Lower leg skin (tissue), 3 donors: ENCODE measurements at regions not wholly inside any gene's neighbourhood (a gene's known extent, or its start where the extent isn't known, plus 50 kb on each side); places are given as distances from the start of the nearest gene placed in this dataset.

Source experiments
- CTCF ChIP-seq, 3 donors: fragments of 450-650 bp; IDR thresholded peaks; one replicate each; pipeline ENCODE4 v1.5.1; 2016; ENCODE audit warnings: antibody characterized with exemption in 3 of 3, mild to moderate bottlenecking in 3 of 3, moderate library complexity in 2 of 3
- POLR2A ChIP-seq, 2 donors: fragments of 450-650 bp; IDR thresholded peaks; one replicate each; pipeline ENCODE4 v1.6.1; 2016 to 2017; ENCODE audit warnings: antibody characterized with exemption in 2 of 2, mild to moderate bottlenecking in 1 of 2, moderate library complexity in 1 of 2

- TF ChIP-seq CTCF (IDR thresholded peaks at IDR 0.05): no peak
- TF ChIP-seq POLR2A (IDR thresholded peaks at IDR 0.05): no peak
Measured at GRCh38 chr6:102501615-102502014, 1108.1 kb downstream of the GRIK2 start.
